PFSK-1 (cell line): ENCODE measurements at regions not wholly inside any gene's neighbourhood (a gene's known extent, or its start where the extent isn't known, plus 50 kb on each side); places are given as distances from the start of the nearest gene placed in this dataset.

Experiments
- POLR2AphosphoS5 ChIP-seq: IDR thresholded peaks from 2 replicates; pipeline ENCODE4 v1.6.1; 2012; ENCODE audit warnings: low read depth, mild to moderate bottlenecking, control low read depth, low read length, moderate library complexity
- REST ChIP-seq, 2 experiments: IDR thresholded peaks; 2 replicates each; pipeline versions ENCODE4 v1.6.1 to v1.8.0; 2011 to 2012; ENCODE audit warnings: low read depth in 2 of 2, low read length in 2 of 2, control low read depth in 1 of 2, inconsistent platforms in 1 of 2, mild to moderate bottlenecking in 1 of 2, moderate library complexity in 1 of 2; ENCODE audit not compliant: insufficient read depth in 1 of 2
- SIN3A ChIP-seq: IDR thresholded peaks from 2 replicates; pipeline ENCODE4 v1.6.1; 2012; ENCODE audit warnings: mild to moderate bottlenecking, low read length, moderate library complexity, borderline replicate concordance; ENCODE audit not compliant: insufficient read depth
- TAF1 ChIP-seq: IDR thresholded peaks from 2 replicates; pipeline ENCODE4 v1.6.1; 2012; ENCODE audit warnings: low read length, control low read depth, borderline replicate concordance; ENCODE audit not compliant: insufficient read depth

GRCh38 chr6:149202952-149203351, 114.6 kb upstream of the TAB2 start:
- TF ChIP-seq POLR2AphosphoS5 (no peak), REST (IDR thresholded peaks at IDR 0.05; ENCODE audit: insufficient read depth in 1 of 2, low read depth in 2 of 2, low read length in 2 of 2) (no peak), TAF1 (no peak), SIN3A (no peak)
